ENCODE measurements at regions not wholly inside any gene's neighbourhood (a gene's known extent, or its start where the extent isn't known, plus 50 kb on each side); places are given as distances from the start of the nearest gene placed in this dataset.
"Not testable (repeated sequence)": the region's sequence is repeated elsewhere in the genome, so short reads cannot be mapped to it uniquely, and the experiment has no call there.

- no peaks in the 10 kb centered on the region for H3K4me1 Mint-ChIP-seq
- H3K4me3 Mint-ChIP-seq, result no peak overlapping the region
- H3K27ac Mint-ChIP-seq, result no peak overlapping the region
- H3K36me3 Mint-ChIP-seq (ENCODE audit: low read depth), result no peaks in the 10 kb centered on the region
- no peak for ATAC-seq (ENCODE audit: low read depth)
- CTCF ChIA-PET, result no interaction called here
- intact Hi-C loops (cut with micrococcal nuclease), result no loop called here
- peaks cover 6% of the 10 kb centered on the region for H3K9me3 Mint-ChIP-seq
- POLR2A ChIA-PET, result no interaction called here
- DNase-seq, result no peak
- H3K27me3 Mint-ChIP-seq, result no peaks in the 10 kb centered on the region
- no peak for TF ChIP-seq CTCF (IDR thresholded peaks at IDR 0.05)
Measured at GRCh38 chr6:92404281-92404680, 1015.1 kb downstream of the EPHA7 start.

- ChIA-PET CTCF (no interaction called here), POLR2A (no interaction called here)
- Mint-ChIP-seq H3K27me3 (no peaks in the 10 kb centered on the region), H3K4me3 (no peak overlapping the region), H3K36me3 (ENCODE audit: low read depth) (no peaks in the 10 kb centered on the region), H3K4me1 (no peaks in the 10 kb centered on the region), H3K9me3 (no peaks in the 10 kb centered on the region), H3K27ac (no peak overlapping the region)
- DNase-seq (no peak), ATAC-seq (ENCODE audit: low read depth) (no peak)
- TF ChIP-seq CTCF (IDR thresholded peaks at IDR 0.05), result no peak
- intact Hi-C loops (cut with micrococcal nuclease), result no loop called here
Measured at GRCh38 chr6:92399911-92400310, 1019.4 kb downstream of the EPHA7 start.

- H3K36me3 Mint-ChIP-seq (ENCODE audit: low read depth); H3K9me3 Mint-ChIP-seq; H3K27ac Mint-ChIP-seq; CTCF ChIA-PET; H3K27me3 Mint-ChIP-seq; POLR2A ChIA-PET; H3K4me1 Mint-ChIP-seq; H3K4me3 Mint-ChIP-seq; ATAC-seq (ENCODE audit: low read depth); DNase-seq; intact Hi-C loops (cut with micrococcal nuclease): not testable (repeated sequence)
Measured at GRCh38 chr6:92388706-92389105, 1030.7 kb downstream of the EPHA7 start.

- no peak for ATAC-seq (ENCODE audit: low read depth)
- ChIA-PET POLR2A (no interaction called here), CTCF (no interaction called here)
- no peak for TF ChIP-seq CTCF (IDR thresholded peaks at IDR 0.05)
- intact Hi-C loops (cut with micrococcal nuclease), result no loop called here
- Mint-ChIP-seq H3K27ac (no peak overlapping the region), H3K36me3 (ENCODE audit: low read depth) (no peaks in the 10 kb centered on the region), H3K4me1 (no peaks in the 10 kb centered on the region), H3K4me3 (no peak overlapping the region), H3K27me3 (no peaks in the 10 kb centered on the region), H3K9me3 (no peaks in the 10 kb centered on the region)
- DNase-seq, result no peak
Measured at GRCh38 chr6:92380803-92381601, 1038.4 kb downstream of the EPHA7 start.

- ATAC-seq (ENCODE audit: low read depth) (no peak), DNase-seq (no peak)
- intact Hi-C loops (cut with micrococcal nuclease), result no loop called here
- Mint-ChIP-seq H3K4me3 (no peak overlapping the region), H3K4me1 (no peaks in the 10 kb centered on the region), H3K9me3 (no peaks in the 10 kb centered on the region), H3K36me3 (ENCODE audit: low read depth) (no peaks in the 10 kb centered on the region), H3K27ac (no peak overlapping the region), H3K27me3 (no peaks in the 10 kb centered on the region)
- no peak for TF ChIP-seq CTCF (IDR thresholded peaks at IDR 0.05)
- ChIA-PET CTCF (no interaction called here), POLR2A (no interaction called here)
Measured at GRCh38 chr6:92377137-92377536, 1042.2 kb downstream of the EPHA7 start.

- H3K9me3 Mint-ChIP-seq, result no peaks in the 10 kb centered on the region
- H3K36me3 Mint-ChIP-seq (ENCODE audit: low read depth), result no peaks in the 10 kb centered on the region
- no peak overlapping the region for H3K4me3 Mint-ChIP-seq
- intact Hi-C loops (cut with micrococcal nuclease), result no loop called here
- no peak for ATAC-seq (ENCODE audit: low read depth)
- DNase-seq, result no peak
- no peaks in the 10 kb centered on the region for H3K4me1 Mint-ChIP-seq
- H3K27me3 Mint-ChIP-seq, result no peaks in the 10 kb centered on the region
- TF ChIP-seq CTCF (IDR thresholded peaks at IDR 0.05), result no peak
- ChIA-PET POLR2A (no interaction called here), CTCF (no interaction called here)
- H3K27ac Mint-ChIP-seq, result no peak overlapping the region
Measured at GRCh38 chr6:92376691-92377090, 1042.7 kb downstream of the EPHA7 start.

Data from activated B cell treated with CpG ODN at 0.5 μM for 24 hours (primary cell).